Endothelial cell of umbilical vein (primary cell): ENCODE measurements at regions not wholly inside any gene's neighbourhood (a gene's known extent, or its start where the extent isn't known, plus 50 kb on each side); places are given as distances from the start of the nearest gene placed in this dataset.

Experiments used
- BruUV-seq: library from RNA; stranded (reverse); fragments of 400-500 nt; replicated peaks from 2 replicates; lab custom pipeline; 2021; lab: Mats Ljungman, UMichigan
- CTCF ChIA-PET: fragments of 300-600, 350-600 bp; sonication (Branson Sonifier 250); formaldehyde crosslinking; loops from one replicate; lab custom pipeline; 2021; ENCODE audit warnings: antibody characterized with exemption, inconsistent platforms; lab: Charles Lee
- POLR2A ChIA-PET: fragments of 300-600, 350-600 bp; sonication (Branson Sonifier 250); formaldehyde crosslinking; loops from one replicate; lab custom pipeline; 2021; ENCODE audit warnings: antibody characterized with exemption, inconsistent platforms; lab: Charles Lee
- DNase-seq: peaks from one replicate; pipeline ENCODE4 v3.0.0-alpha.2; 2011; ENCODE audit warnings: low read depth, low spot score
- FAIRE-seq: peaks from 2 replicates; lab custom pipeline; 2011; peaks lifted over from hg19 to GRCh38; lab: Jason Lieb, UNC
- H2AFZ ChIP-seq: 2 replicates; pipeline ENCODE4 v1.6.0; 2012; ENCODE audit warnings: low read depth, low read length, control low read depth, inconsistent platforms
- H3K27ac ChIP-seq: 2 replicates; pipeline ENCODE4 v1.5.1; 2011; ENCODE audit warnings: low read depth, mild to moderate bottlenecking, control low read depth, low read length, moderate library complexity; ENCODE audit not compliant: insufficient read depth
- H3K27me3 ChIP-seq, 2 experiments: 2 replicates each; pipeline versions ENCODE4 v1.6.0 to v1.6.1; 2011; ENCODE audit warnings: low read length in 2 of 2, mixed read lengths in 1 of 2; ENCODE audit not compliant: control insufficient read depth in 2 of 2, insufficient read depth in 2 of 2
- H3K36me3 ChIP-seq, 2 experiments: 2 replicates in 1 of 2; 3 replicates in 1 of 2; pipeline ENCODE4 v1.5.1; 2011; ENCODE audit warnings: low read length in 2 of 2, mild to moderate bottlenecking in 1 of 2, moderate library complexity in 1 of 2; ENCODE audit not compliant: control insufficient read depth in 2 of 2, insufficient read depth in 2 of 2; ENCODE audit errors: extremely low read depth in 1 of 2
- H3K4me1 ChIP-seq: 3 replicates; pipeline ENCODE4 v1.5.1; 2011; ENCODE audit warnings: mild to moderate bottlenecking, low read length; ENCODE audit not compliant: control insufficient read depth, insufficient read depth; ENCODE audit errors: extremely low read depth
- H3K4me2 ChIP-seq: 2 replicates; pipeline ENCODE4 v1.6.1; 2011; ENCODE audit warnings: low read length, control low read depth, mixed read lengths; ENCODE audit not compliant: insufficient read depth
- H3K4me3 ChIP-seq, 3 experiments: fragments of 200-600 bp in 1 of 3; sonication (generic), shearing (Covaris generic) in 1 of 3; replicated peaks in 1 of 3; 2 replicates each; pipeline ENCODE4 v1.5.1; 2011 to 2016; ENCODE audit warnings: control low read depth in 3 of 3, low read length in 3 of 3, mild to moderate bottlenecking in 2 of 3, inconsistent platforms in 1 of 3, low read depth in 1 of 3, moderate library complexity in 1 of 3; ENCODE audit not compliant: insufficient read depth in 1 of 3
- H3K79me2 ChIP-seq: 2 replicates; pipeline ENCODE4 v1.6.0; 2012; ENCODE audit warnings: low read length, inconsistent platforms; ENCODE audit not compliant: control insufficient read depth, insufficient read depth
- H3K9ac ChIP-seq: replicated peaks from 2 replicates; pipeline ENCODE3; 2011; ENCODE audit warnings: low read length, control low read depth; ENCODE audit not compliant: insufficient read depth; ENCODE audit errors: extremely low read depth
- H3K9me1 ChIP-seq: replicated peaks from 3 replicates; pipeline ENCODE4 v1.6.0; 2011; ENCODE audit warnings: mild to moderate bottlenecking, low read length; ENCODE audit not compliant: control insufficient read depth, insufficient read depth; ENCODE audit errors: extremely low read depth
- H3K9me3 ChIP-seq: replicated peaks from 2 replicates; pipeline ENCODE4 v1.5.1; 2012; ENCODE audit warnings: low read length, inconsistent platforms; ENCODE audit not compliant: control insufficient read depth, insufficient read depth
- H4K20me1 ChIP-seq: replicated peaks from 2 replicates; pipeline ENCODE3; 2011; ENCODE audit warnings: mild to moderate bottlenecking, low read length; ENCODE audit not compliant: control insufficient read depth, insufficient read depth; ENCODE audit errors: extremely low read depth
- CTCF ChIP-seq, 2 donors: IDR thresholded peaks; 1 replicate in 1 of 2; 2 replicates in 1 of 2; pipeline ENCODE4 v1.5.1; 2011; ENCODE audit warnings: low read length in 2 of 2, mild to moderate bottlenecking in 2 of 2, moderate library complexity in 2 of 2, control low read depth in 1 of 2, inconsistent platforms in 1 of 2, low read depth in 1 of 2; ENCODE audit not compliant: insufficient read depth in 1 of 2; ENCODE audit errors: extremely low read depth in 1 of 2
- EZH2 ChIP-seq: IDR thresholded peaks from 2 replicates; pipeline ENCODE4 v1.6.1; 2012; ENCODE audit warnings: borderline replicate concordance, low read depth, mild to moderate bottlenecking, moderate library complexity, low read length, inconsistent platforms; ENCODE audit not compliant: severe bottlenecking
- FOS ChIP-seq: IDR thresholded peaks from 2 replicates; pipeline ENCODE4 v1.6.1; 2011; ENCODE audit warnings: mild to moderate bottlenecking, low read length, moderate library complexity, borderline replicate concordance; ENCODE audit not compliant: insufficient read depth
- GATA2 ChIP-seq: IDR thresholded peaks from 2 replicates; pipeline ENCODE4 v1.7.0; 2011; ENCODE audit warnings: low read depth, mild to moderate bottlenecking, moderate library complexity, mixed read lengths, low read length; ENCODE audit not compliant: insufficient read length, insufficient read depth
- JUN ChIP-seq: IDR thresholded peaks from 2 replicates; pipeline ENCODE4 v1.6.1; 2011; ENCODE audit warnings: borderline replicate concordance, low read depth; ENCODE audit not compliant: insufficient read length, insufficient read depth
- MYC ChIP-seq: IDR thresholded peaks from one replicate; pipeline ENCODE4 v1.6.1; 2011; ENCODE audit warnings: mild to moderate bottlenecking, low read depth, low read length
- POLR2A ChIP-seq: IDR thresholded peaks from 2 replicates; pipeline ENCODE4 v1.6.1; 2012; ENCODE audit warnings: low read depth, mild to moderate bottlenecking, control low read depth, low read length
- POLR2AphosphoS5 ChIP-seq: IDR thresholded peaks from 2 replicates; pipeline ENCODE4 v1.6.1; 2012; ENCODE audit warnings: low read depth, mild to moderate bottlenecking, control low read depth, low read length, moderate library complexity; ENCODE audit not compliant: insufficient read depth
- dilution Hi-C: fragments of 300-500 bp; cut with MboI; formaldehyde crosslinking; loops from one replicate; pipeline ENCODE4 v1.15.0; 2019; ENCODE audit warnings: low sequenced_read_pairs; ENCODE audit not compliant: extremely low pct_ligation_motif_present
- intact Hi-C: fragments of 100-400 bp; cut with micrococcal nuclease; formaldehyde crosslinking; loops from one replicate; pipeline ENCODE4 v1.10.0; 2022
- TF ChIP-seq, protein P1 (sequence below): IDR thresholded peaks from 2 replicates; pipeline ENCODE4 v1.6.1; 2011; ENCODE audit not compliant: insufficient read depth, insufficient read length

- FAIRE-seq (no peak), DNase-seq (no peak)
- H3K4me1 ChIP-seq, result no peaks in the 10 kb centered on the region
- peaks cover 2% of the 10 kb centered on the region for H3K9me3 ChIP-seq
- TF ChIP-seq CTCF (IDR thresholded peaks at IDR 0.05; ENCODE audit: extremely low read depth in 1 of 2, insufficient read depth in 1 of 2, low read depth in 1 of 2, low read length in 2 of 2) (no peak), EZH2 (no peak), POLR2AphosphoS5 (no peak), JUN (no peak), GATA2 (no peak)
- dilution Hi-C loops (no loop called here), intact Hi-C loops (no loop called here)
- H3K36me3 ChIP-seq, result no peaks in the 10 kb centered on the region
- no peak overlapping the region for H2AFZ ChIP-seq
- H3K9ac ChIP-seq, result no peak overlapping the region
- no peak overlapping the region for H3K4me3 ChIP-seq
- H3K79me2 ChIP-seq, result no peaks in the 10 kb centered on the region
- no peaks in the 10 kb centered on the region for H3K9me1 ChIP-seq
- H3K27ac ChIP-seq, result no peak overlapping the region
- BruUV-seq, result no TSS peak
- POLR2A ChIA-PET, result no interaction called here
- CTCF ChIA-PET, result no interaction called here
- no peaks in the 10 kb centered on the region for H3K27me3 ChIP-seq
- no peak overlapping the region for H3K4me2 ChIP-seq
- H4K20me1 ChIP-seq, result no peaks in the 10 kb centered on the region
These were observed 355.1 kb downstream of the PAX1 start for GRCh38 chr20:22060610-22061009.

GRCh38 chr20:22058746-22059145 is 353.3 kb downstream of the PAX1 start:
- dilution Hi-C loops, result no loop called here
- no TSS peak for BruUV-seq

More at GRCh38 chr20:22058746-22059145, 353.3 kb downstream of the PAX1 start:
- H2AFZ ChIP-seq, result no peak overlapping the region
- H3K4me3 ChIP-seq, result no peak overlapping the region
- no peaks in the 10 kb centered on the region for H3K4me1 ChIP-seq
- FAIRE-seq (no peak), DNase-seq (no peak)
- no peaks in the 10 kb centered on the region for H3K9me1 ChIP-seq
- H3K27me3 ChIP-seq, result no peaks in the 10 kb centered on the region
- H3K9ac ChIP-seq, result no peak overlapping the region
- H3K79me2 ChIP-seq, result no peaks in the 10 kb centered on the region
- ChIA-PET POLR2A (no interaction called here), CTCF (no interaction called here)
- TF ChIP-seq FOS (no peak), POLR2AphosphoS5 (no peak), JUN (no peak), MYC (no peak), GATA2 (no peak), CTCF (IDR thresholded peaks at IDR 0.05; ENCODE audit: extremely low read depth in 1 of 2, insufficient read depth in 1 of 2, low read depth in 1 of 2, low read length in 2 of 2) (no peak), POLR2A (no peak), EZH2 (no peak)
- TF ChIP-seq, protein P1, sequence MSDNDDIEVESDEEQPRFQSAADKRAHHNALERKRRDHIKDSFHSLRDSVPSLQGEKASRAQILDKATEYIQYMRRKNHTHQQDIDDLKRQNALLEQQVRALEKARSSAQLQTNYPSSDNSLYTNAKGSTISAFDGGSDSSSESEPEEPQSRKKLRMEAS, result no peak
- H3K9me3 ChIP-seq, result peaks cover 2% of the 10 kb centered on the region
- intact Hi-C loops, result no loop called here
- H3K36me3 ChIP-seq, result no peaks in the 10 kb centered on the region
- no peaks in the 10 kb centered on the region for H4K20me1 ChIP-seq
- H3K4me2 ChIP-seq, result no peak overlapping the region
- H3K27ac ChIP-seq, result no peak overlapping the region
